Endothelial cell of umbilical vein (primary cell): ENCODE measurements at regions not wholly inside any gene's neighbourhood (a gene's known extent, or its start where the extent isn't known, plus 50 kb on each side); places are given as distances from the start of the nearest gene placed in this dataset.

Experiments used
- BruUV-seq: library from RNA; stranded (reverse); fragments of 400-500 nt; replicated peaks from 2 replicates; lab custom pipeline; 2021; lab: Mats Ljungman, UMichigan
- CTCF ChIA-PET: fragments of 300-600, 350-600 bp; sonication (Branson Sonifier 250); formaldehyde crosslinking; loops from one replicate; lab custom pipeline; 2021; ENCODE audit warnings: antibody characterized with exemption, inconsistent platforms; lab: Charles Lee
- POLR2A ChIA-PET: fragments of 300-600, 350-600 bp; sonication (Branson Sonifier 250); formaldehyde crosslinking; loops from one replicate; lab custom pipeline; 2021; ENCODE audit warnings: antibody characterized with exemption, inconsistent platforms; lab: Charles Lee
- DNase-seq: peaks from one replicate; pipeline ENCODE4 v3.0.0-alpha.2; 2011; ENCODE audit warnings: low read depth, low spot score
- FAIRE-seq: peaks from 2 replicates; lab custom pipeline; 2011; peaks lifted over from hg19 to GRCh38; lab: Jason Lieb, UNC
- H2AFZ ChIP-seq: 2 replicates; pipeline ENCODE4 v1.6.0; 2012; ENCODE audit warnings: low read depth, low read length, control low read depth, inconsistent platforms
- H3K27ac ChIP-seq: 2 replicates; pipeline ENCODE4 v1.5.1; 2011; ENCODE audit warnings: low read depth, mild to moderate bottlenecking, control low read depth, low read length, moderate library complexity; ENCODE audit not compliant: insufficient read depth
- H3K27me3 ChIP-seq, 2 experiments: 2 replicates each; pipeline versions ENCODE4 v1.6.0 to v1.6.1; 2011; ENCODE audit warnings: low read length in 2 of 2, mixed read lengths in 1 of 2; ENCODE audit not compliant: control insufficient read depth in 2 of 2, insufficient read depth in 2 of 2
- H3K36me3 ChIP-seq, 2 experiments: 2 replicates in 1 of 2; 3 replicates in 1 of 2; pipeline ENCODE4 v1.5.1; 2011; ENCODE audit warnings: low read length in 2 of 2, mild to moderate bottlenecking in 1 of 2, moderate library complexity in 1 of 2; ENCODE audit not compliant: control insufficient read depth in 2 of 2, insufficient read depth in 2 of 2; ENCODE audit errors: extremely low read depth in 1 of 2
- H3K4me1 ChIP-seq: 3 replicates; pipeline ENCODE4 v1.5.1; 2011; ENCODE audit warnings: mild to moderate bottlenecking, low read length; ENCODE audit not compliant: control insufficient read depth, insufficient read depth; ENCODE audit errors: extremely low read depth
- H3K4me2 ChIP-seq: 2 replicates; pipeline ENCODE4 v1.6.1; 2011; ENCODE audit warnings: low read length, control low read depth, mixed read lengths; ENCODE audit not compliant: insufficient read depth
- H3K4me3 ChIP-seq, 3 experiments: fragments of 200-600 bp in 1 of 3; sonication (generic), shearing (Covaris generic) in 1 of 3; replicated peaks in 1 of 3; 2 replicates each; pipeline ENCODE4 v1.5.1; 2011 to 2016; ENCODE audit warnings: control low read depth in 3 of 3, low read length in 3 of 3, mild to moderate bottlenecking in 2 of 3, inconsistent platforms in 1 of 3, low read depth in 1 of 3, moderate library complexity in 1 of 3; ENCODE audit not compliant: insufficient read depth in 1 of 3
- H3K79me2 ChIP-seq: 2 replicates; pipeline ENCODE4 v1.6.0; 2012; ENCODE audit warnings: low read length, inconsistent platforms; ENCODE audit not compliant: control insufficient read depth, insufficient read depth
- H3K9ac ChIP-seq: replicated peaks from 2 replicates; pipeline ENCODE3; 2011; ENCODE audit warnings: low read length, control low read depth; ENCODE audit not compliant: insufficient read depth; ENCODE audit errors: extremely low read depth
- H3K9me1 ChIP-seq: replicated peaks from 3 replicates; pipeline ENCODE4 v1.6.0; 2011; ENCODE audit warnings: mild to moderate bottlenecking, low read length; ENCODE audit not compliant: control insufficient read depth, insufficient read depth; ENCODE audit errors: extremely low read depth
- H3K9me3 ChIP-seq: replicated peaks from 2 replicates; pipeline ENCODE4 v1.5.1; 2012; ENCODE audit warnings: low read length, inconsistent platforms; ENCODE audit not compliant: control insufficient read depth, insufficient read depth
- H4K20me1 ChIP-seq: replicated peaks from 2 replicates; pipeline ENCODE3; 2011; ENCODE audit warnings: mild to moderate bottlenecking, low read length; ENCODE audit not compliant: control insufficient read depth, insufficient read depth; ENCODE audit errors: extremely low read depth
- CTCF ChIP-seq, 2 donors: IDR thresholded peaks; 1 replicate in 1 of 2; 2 replicates in 1 of 2; pipeline ENCODE4 v1.5.1; 2011; ENCODE audit warnings: low read length in 2 of 2, mild to moderate bottlenecking in 2 of 2, moderate library complexity in 2 of 2, control low read depth in 1 of 2, inconsistent platforms in 1 of 2, low read depth in 1 of 2; ENCODE audit not compliant: insufficient read depth in 1 of 2; ENCODE audit errors: extremely low read depth in 1 of 2
- EZH2 ChIP-seq: IDR thresholded peaks from 2 replicates; pipeline ENCODE4 v1.6.1; 2012; ENCODE audit warnings: borderline replicate concordance, low read depth, mild to moderate bottlenecking, moderate library complexity, low read length, inconsistent platforms; ENCODE audit not compliant: severe bottlenecking
- FOS ChIP-seq: IDR thresholded peaks from 2 replicates; pipeline ENCODE4 v1.6.1; 2011; ENCODE audit warnings: mild to moderate bottlenecking, low read length, moderate library complexity, borderline replicate concordance; ENCODE audit not compliant: insufficient read depth
- GATA2 ChIP-seq: IDR thresholded peaks from 2 replicates; pipeline ENCODE4 v1.7.0; 2011; ENCODE audit warnings: low read depth, mild to moderate bottlenecking, moderate library complexity, mixed read lengths, low read length; ENCODE audit not compliant: insufficient read length, insufficient read depth
- JUN ChIP-seq: IDR thresholded peaks from 2 replicates; pipeline ENCODE4 v1.6.1; 2011; ENCODE audit warnings: borderline replicate concordance, low read depth; ENCODE audit not compliant: insufficient read length, insufficient read depth
- MAX ChIP-seq: IDR thresholded peaks from 2 replicates; pipeline ENCODE4 v1.6.1; 2011; ENCODE audit not compliant: insufficient read depth, insufficient read length
- MYC ChIP-seq: IDR thresholded peaks from one replicate; pipeline ENCODE4 v1.6.1; 2011; ENCODE audit warnings: mild to moderate bottlenecking, low read depth, low read length
- POLR2A ChIP-seq: IDR thresholded peaks from 2 replicates; pipeline ENCODE4 v1.6.1; 2012; ENCODE audit warnings: low read depth, mild to moderate bottlenecking, control low read depth, low read length
- POLR2AphosphoS5 ChIP-seq: IDR thresholded peaks from 2 replicates; pipeline ENCODE4 v1.6.1; 2012; ENCODE audit warnings: low read depth, mild to moderate bottlenecking, control low read depth, low read length, moderate library complexity; ENCODE audit not compliant: insufficient read depth
- dilution Hi-C: fragments of 300-500 bp; cut with MboI; formaldehyde crosslinking; loops from one replicate; pipeline ENCODE4 v1.15.0; 2019; ENCODE audit warnings: low sequenced_read_pairs; ENCODE audit not compliant: extremely low pct_ligation_motif_present
- intact Hi-C: fragments of 100-400 bp; cut with micrococcal nuclease; formaldehyde crosslinking; loops from one replicate; pipeline ENCODE4 v1.10.0; 2022

GRCh38 chrX:67922966-67923365 lies 379.1 kb downstream of the AR start:
- dilution Hi-C loops (no loop called here), intact Hi-C loops (no loop called here)
- Histone ChIP-seq H4K20me1 (no peaks in the 10 kb centered on the region), H3K27ac (no peak overlapping the region), H3K36me3 (no peaks in the 10 kb centered on the region), H3K4me2 (no peak overlapping the region), H3K4me1 (no peaks in the 10 kb centered on the region), H3K9me1 (no peaks in the 10 kb centered on the region), H3K27me3 (no peaks in the 10 kb centered on the region), H3K9me3 (no peaks in the 10 kb centered on the region), H2AFZ (no peak overlapping the region), H3K9ac (no peak overlapping the region), H3K79me2 (no peaks in the 10 kb centered on the region), H3K4me3 (no peak overlapping the region)
- no TSS peak for BruUV-seq
- TF ChIP-seq POLR2A (no peak), FOS (no peak), JUN (no peak), EZH2 (no peak), MYC (no peak), GATA2 (no peak), MAX (no peak), CTCF (IDR thresholded peaks at IDR 0.05; ENCODE audit: extremely low read depth in 1 of 2, insufficient read depth in 1 of 2, low read depth in 1 of 2, low read length in 2 of 2) (no peak), POLR2AphosphoS5 (no peak)
- ChIA-PET POLR2A (no interaction called here), CTCF (no interaction called here)
- DNase-seq (no peak), FAIRE-seq (no peak)
